ENCODE measurements at regions not wholly inside any gene's neighbourhood (a gene's known extent, or its start where the extent isn't known, plus 50 kb on each side); places are given as distances from the start of the nearest gene placed in this dataset.

GRCh38 chr4:138475116-138475515 lies 233.0 kb upstream of the SLC7A11 start:
- no peak for TF ChIP-seq REST (IDR thresholded peaks at IDR 0.05; ENCODE audit: insufficient read depth in 1 of 2, low read depth in 2 of 2, low read length in 2 of 2)
- TF ChIP-seq POLR2AphosphoS5 (IDR thresholded peaks at IDR 0.05; ENCODE audit: low read depth, low read length): no peak
- TF ChIP-seq SIN3A (IDR thresholded peaks at IDR 0.05; ENCODE audit: borderline replicate concordance, insufficient read depth, low read length): no peak
- TF ChIP-seq TAF1 (IDR thresholded peaks at IDR 0.05; ENCODE audit: borderline replicate concordance, insufficient read depth, low read length): no peak
- TF ChIP-seq FOXP2 (optimal IDR thresholded peaks at IDR 0.05; ENCODE audit: borderline replicate concordance, extremely low read depth, extremely low read length, insufficient read depth): no peak

- no peak for TF ChIP-seq SIN3A (IDR thresholded peaks at IDR 0.05; ENCODE audit: borderline replicate concordance, insufficient read depth, low read length)
- TF ChIP-seq FOXP2 (optimal IDR thresholded peaks at IDR 0.05; ENCODE audit: borderline replicate concordance, extremely low read depth, extremely low read length, insufficient read depth): no peak
- TF ChIP-seq POLR2AphosphoS5 (IDR thresholded peaks at IDR 0.05; ENCODE audit: low read depth, low read length): no peak
- TF ChIP-seq REST (IDR thresholded peaks at IDR 0.05; ENCODE audit: insufficient read depth in 1 of 2, low read depth in 2 of 2, low read length in 2 of 2): no peak
- TF ChIP-seq TAF1 (IDR thresholded peaks at IDR 0.05; ENCODE audit: borderline replicate concordance, insufficient read depth, low read length): no peak
These were observed 231.2 kb upstream of the SLC7A11 start for GRCh38 chr4:138473339-138473738.

DNA sequence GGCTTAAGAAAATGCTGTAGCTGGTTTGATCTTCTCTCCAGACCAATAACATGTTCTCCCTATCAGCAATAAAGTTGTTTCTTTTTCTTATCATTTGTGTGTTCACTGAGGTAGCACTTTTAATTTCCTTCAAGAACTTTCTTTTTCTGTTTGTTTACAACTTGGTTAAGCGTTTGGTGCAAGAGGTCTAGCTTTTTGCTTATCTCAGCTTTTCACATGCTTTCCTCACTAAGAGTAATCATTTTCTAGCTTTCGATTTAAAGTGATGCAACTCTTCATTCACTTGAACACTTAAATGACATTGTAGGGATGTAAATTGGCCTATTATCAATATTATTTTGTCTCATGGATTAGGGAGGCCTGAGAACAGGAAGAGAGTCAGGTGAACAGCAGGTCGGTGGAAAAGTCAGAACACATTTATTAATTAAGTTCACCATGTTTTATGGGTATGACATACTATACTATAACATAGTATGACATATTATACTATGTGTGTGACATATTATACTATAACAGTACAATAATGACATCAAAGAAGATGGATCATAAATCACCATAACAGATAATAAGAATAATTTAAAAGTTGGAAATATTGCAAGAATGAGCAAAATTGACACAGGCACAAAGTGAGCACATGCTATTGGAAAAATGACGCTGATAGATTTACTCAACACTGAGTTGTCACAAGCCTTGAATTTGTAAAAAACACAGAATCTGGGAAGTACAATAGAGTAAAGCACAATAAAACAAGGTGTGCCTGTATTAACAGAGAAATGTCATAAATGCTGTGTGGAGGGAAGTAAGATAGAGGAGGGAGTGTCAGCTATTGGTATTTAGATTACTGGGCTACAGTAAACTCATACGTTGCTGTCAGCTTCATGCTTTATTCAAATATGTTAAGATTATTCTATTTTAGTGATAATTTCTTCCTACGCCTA lies 218.6 kb upstream of the SLC7A11 start:
- TF ChIP-seq REST (IDR thresholded peaks at IDR 0.05; ENCODE audit: insufficient read depth in 1 of 2, low read depth in 2 of 2, low read length in 2 of 2) (no peak), POLR2AphosphoS5 (IDR thresholded peaks at IDR 0.05; ENCODE audit: low read depth, low read length) (no peak), SIN3A (IDR thresholded peaks at IDR 0.05; ENCODE audit: borderline replicate concordance, insufficient read depth, low read length) (no peak), TAF1 (IDR thresholded peaks at IDR 0.05; ENCODE audit: borderline replicate concordance, insufficient read depth, low read length) (no peak), FOXP2 (optimal IDR thresholded peaks at IDR 0.05; ENCODE audit: borderline replicate concordance, extremely low read depth, extremely low read length, insufficient read depth) (no peak)

DNA sequence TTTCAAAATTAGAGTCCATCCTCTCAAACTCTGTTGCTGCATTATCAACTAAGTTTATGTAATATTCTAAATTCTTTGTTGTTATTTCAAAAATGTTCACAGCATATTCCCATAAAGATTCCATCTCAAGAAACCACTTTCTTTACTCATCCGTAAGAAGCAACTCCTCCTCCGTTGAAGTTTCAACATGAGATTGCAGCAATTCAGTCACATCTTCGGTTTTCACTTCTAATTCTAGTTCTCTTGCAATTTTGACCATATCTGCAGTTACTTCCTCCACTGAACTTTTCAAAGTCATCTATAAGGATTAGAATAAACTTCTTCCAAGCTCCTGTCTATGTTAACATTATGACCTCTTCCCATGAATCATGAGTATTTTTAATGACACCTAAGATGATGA lies 216.6 kb upstream of the SLC7A11 start:
- TF ChIP-seq SIN3A (IDR thresholded peaks at IDR 0.05; ENCODE audit: borderline replicate concordance, insufficient read depth, low read length): no peak
- TF ChIP-seq POLR2AphosphoS5 (IDR thresholded peaks at IDR 0.05; ENCODE audit: low read depth, low read length): no peak
- TF ChIP-seq REST (IDR thresholded peaks at IDR 0.05; ENCODE audit: insufficient read depth in 1 of 2, low read depth in 2 of 2, low read length in 2 of 2): no peak
- no peak for TF ChIP-seq TAF1 (IDR thresholded peaks at IDR 0.05; ENCODE audit: borderline replicate concordance, insufficient read depth, low read length)
- no peak for TF ChIP-seq FOXP2 (optimal IDR thresholded peaks at IDR 0.05; ENCODE audit: borderline replicate concordance, extremely low read depth, extremely low read length, insufficient read depth)

Data from PFSK-1 (cell line).